HUES48 (cell line): ENCODE measurements at regions not wholly inside any gene's neighbourhood (a gene's known extent, or its start where the extent isn't known, plus 50 kb on each side); places are given as distances from the start of the nearest gene placed in this dataset.
"Not testable (repeated sequence)": the region's sequence is repeated elsewhere in the genome, so short reads cannot be mapped to it uniquely, and the experiment has no call there.

Experiments used
- H3K27ac ChIP-seq: one replicate; pipeline ENCODE4 v1.7.0; 2013; ENCODE audit warnings: low read depth, low read length, inconsistent platforms
- H3K27me3 ChIP-seq: 2 replicates; pipeline ENCODE4 v1.6.1; 2013; ENCODE audit warnings: mild to moderate bottlenecking, low read length; ENCODE audit not compliant: control insufficient read depth, insufficient read depth
- H3K36me3 ChIP-seq: 2 replicates; pipeline ENCODE4 v1.6.1; 2013; ENCODE audit warnings: low read length; ENCODE audit not compliant: control insufficient read depth, insufficient read depth
- H3K4me1 ChIP-seq: 2 replicates; pipeline ENCODE4 v1.6.1; 2013; ENCODE audit warnings: mild to moderate bottlenecking, low read length; ENCODE audit not compliant: control insufficient read depth, insufficient read depth
- H3K4me3 ChIP-seq: 2 replicates; pipeline ENCODE4 v1.5.1; 2013; ENCODE audit warnings: mild to moderate bottlenecking, low read depth, low read length
- H3K9ac ChIP-seq: 2 replicates; pipeline ENCODE4 v1.6.1; 2013; ENCODE audit warnings: mild to moderate bottlenecking, low read depth, low read length, moderate library complexity
- H3K9me3 ChIP-seq: 2 replicates; pipeline ENCODE4 v1.6.1; 2013; ENCODE audit warnings: low read length; ENCODE audit not compliant: control insufficient read depth, insufficient read depth

DNA sequence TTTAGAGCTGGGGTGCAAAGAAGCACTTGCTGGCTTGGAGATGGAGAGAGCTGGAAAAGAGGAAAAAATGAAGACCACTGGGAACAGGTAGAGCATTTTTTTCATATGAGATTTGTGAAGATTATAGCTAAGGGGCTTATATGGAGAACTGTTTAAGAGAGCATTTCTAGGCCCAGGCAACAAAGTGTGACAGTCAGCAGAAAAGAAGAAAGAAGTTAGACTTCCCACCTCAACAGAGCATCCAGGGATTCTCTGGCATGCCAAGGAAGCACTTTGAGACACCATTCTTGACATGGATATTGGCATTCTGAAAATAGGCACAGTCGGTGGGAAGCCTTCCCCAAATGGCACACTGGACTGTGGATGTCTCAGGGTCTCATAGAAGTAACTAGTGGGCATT lies 195.5 kb downstream of the KLHL28 start:
- Histone ChIP-seq H3K4me1 (peaks cover 11% of the 10 kb centered on the region), H3K27ac (no peak overlapping the region), H3K27me3 (no peaks in the 10 kb centered on the region), H3K36me3 (no peaks in the 10 kb centered on the region), H3K9ac (no peak overlapping the region), H3K9me3 (no peaks in the 10 kb centered on the region), H3K4me3 (no peak overlapping the region)

DNA sequence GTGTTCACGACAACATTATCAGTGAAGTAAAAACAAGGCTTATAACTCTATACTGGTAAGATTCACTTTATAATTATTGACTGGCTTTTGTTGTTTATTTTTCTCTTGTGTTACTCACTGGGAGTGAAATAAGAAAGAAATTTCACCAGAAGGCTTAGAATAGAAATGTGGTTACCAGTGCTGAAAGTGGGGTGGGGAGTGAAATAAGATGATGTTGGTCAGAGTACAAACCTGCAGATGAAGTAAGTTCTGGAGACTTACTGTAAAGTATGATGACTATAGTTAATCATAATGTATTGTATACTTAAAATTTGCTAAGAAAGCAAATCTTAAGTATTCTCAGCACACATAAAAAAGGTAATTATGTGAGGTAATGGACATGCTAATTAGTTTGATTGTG lies 198.4 kb downstream of the KLHL28 start:
- H3K9me3 ChIP-seq = no peaks in the 10 kb centered on the region
- H3K9ac ChIP-seq = no peak overlapping the region
- no peak overlapping the region for H3K4me3 ChIP-seq
- no peaks in the 10 kb centered on the region for H3K27me3 ChIP-seq
- no peak overlapping the region for H3K27ac ChIP-seq
- H3K4me1 ChIP-seq = peaks cover 6% of the 10 kb centered on the region
- no peaks in the 10 kb centered on the region for H3K36me3 ChIP-seq

DNA sequence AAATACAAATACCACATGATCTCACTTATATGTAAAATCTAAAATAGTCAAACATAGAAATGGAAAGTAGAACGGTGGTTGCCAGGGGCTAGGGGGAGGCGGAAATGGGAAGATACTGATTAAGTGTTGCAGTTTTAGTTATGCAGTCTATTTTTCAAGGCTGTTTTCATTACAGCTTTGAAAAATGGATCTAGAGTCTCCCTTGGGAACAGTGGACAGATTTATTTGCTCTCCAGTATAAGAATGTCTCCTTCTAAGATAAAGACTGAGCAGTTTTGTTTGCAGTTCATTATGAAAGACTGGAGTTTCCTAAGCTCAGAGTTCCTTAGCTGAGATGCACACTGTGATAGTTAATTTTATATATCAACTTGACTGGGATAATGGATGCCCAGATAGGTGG lies 202.5 kb downstream of the KLHL28 start:
- no peaks in the 10 kb centered on the region for H3K9me3 ChIP-seq
- H3K4me1 ChIP-seq = no peaks in the 10 kb centered on the region
- H3K27ac ChIP-seq = no peak overlapping the region
- no peak overlapping the region for H3K9ac ChIP-seq
- no peak overlapping the region for H3K4me3 ChIP-seq
- no peaks in the 10 kb centered on the region for H3K36me3 ChIP-seq
- no peaks in the 10 kb centered on the region for H3K27me3 ChIP-seq

DNA sequence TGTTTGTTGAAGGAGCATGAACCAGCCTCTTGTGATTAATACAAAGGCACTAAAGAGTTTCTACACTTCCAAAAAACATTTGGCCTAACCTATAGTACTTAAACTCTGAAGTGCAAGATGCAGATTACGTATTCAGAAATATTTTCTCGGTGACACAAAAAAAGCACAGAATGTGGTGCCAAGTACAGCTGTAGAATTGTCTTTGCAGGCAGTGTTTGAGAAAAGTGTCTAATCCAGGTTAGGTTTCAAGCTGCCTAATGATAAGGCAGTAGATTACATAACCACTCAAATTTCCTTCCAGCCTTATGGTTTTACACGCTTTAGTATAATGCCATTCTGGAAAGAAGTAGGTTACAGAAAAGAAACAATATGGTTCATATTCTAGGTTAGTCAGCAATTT lies 205.2 kb downstream of the KLHL28 start:
- Histone ChIP-seq H3K27ac (no peak overlapping the region), H3K36me3 (no peaks in the 10 kb centered on the region)

DNA sequence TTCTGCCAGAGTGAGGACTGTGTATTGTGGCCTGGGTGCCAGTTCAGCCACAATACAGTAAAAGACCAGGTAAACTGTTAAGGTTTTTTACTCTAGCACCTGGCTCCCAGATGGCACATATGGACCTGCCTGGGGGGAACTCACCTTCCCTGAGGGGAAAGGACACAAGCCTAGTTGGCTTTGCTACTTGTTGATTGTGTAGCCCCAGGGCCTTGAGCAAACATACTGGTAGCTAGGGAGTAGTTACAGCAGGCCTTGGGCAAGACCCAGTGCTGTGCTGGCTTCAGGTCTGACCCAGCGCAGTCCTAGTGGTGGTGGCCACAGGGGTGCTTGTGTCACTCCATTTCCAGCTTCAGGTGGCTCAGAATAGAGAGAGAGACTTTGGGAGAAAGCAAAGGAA lies 216.4 kb downstream of the KLHL28 start:
- no peak overlapping the region for H3K4me3 ChIP-seq

More for the DNA sequence above, 205.2 kb downstream of the KLHL28 start:
- no peak overlapping the region for H3K4me3 ChIP-seq
- H3K27me3 ChIP-seq = no peaks in the 10 kb centered on the region
- H3K4me1 ChIP-seq = no peaks in the 10 kb centered on the region
- H3K9ac ChIP-seq = no peak overlapping the region
- H3K9me3 ChIP-seq = no peaks in the 10 kb centered on the region

DNA sequence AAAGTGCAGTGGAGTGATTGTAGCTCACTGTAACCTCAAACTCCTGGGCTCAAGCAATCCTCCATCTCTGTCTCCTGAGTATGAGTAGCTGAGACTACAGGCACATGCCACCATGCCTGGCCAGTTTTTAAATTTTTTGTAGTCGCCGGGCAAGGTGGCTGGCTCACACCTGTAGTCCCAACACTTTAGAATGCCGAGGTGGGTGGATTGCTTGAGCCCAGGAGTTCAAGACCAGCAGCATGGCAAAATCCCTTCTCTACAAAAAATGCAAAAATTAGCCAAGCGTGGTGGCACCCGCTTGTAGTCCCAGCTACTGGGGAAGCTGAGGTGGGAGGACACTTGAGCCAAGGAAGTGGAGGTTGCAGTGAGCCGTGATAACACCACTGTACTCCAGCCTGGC lies 219.5 kb downstream of the KLHL28 start:
- no peak overlapping the region for H3K9ac ChIP-seq
- H3K27ac ChIP-seq = no peak overlapping the region
- H3K36me3 ChIP-seq = no peaks in the 10 kb centered on the region
- H3K27me3 ChIP-seq = no peaks in the 10 kb centered on the region
- no peaks in the 10 kb centered on the region for H3K9me3 ChIP-seq
- no peak overlapping the region for H3K4me3 ChIP-seq
- H3K4me1 ChIP-seq = no peaks in the 10 kb centered on the region

More for the DNA sequence above, 216.4 kb downstream of the KLHL28 start:
- Histone ChIP-seq H3K9ac (no peak overlapping the region), H3K36me3 (no peaks in the 10 kb centered on the region), H3K4me1 (no peaks in the 10 kb centered on the region), H3K27me3 (no peaks in the 10 kb centered on the region), H3K27ac (no peak overlapping the region), H3K9me3 (no peaks in the 10 kb centered on the region)

DNA sequence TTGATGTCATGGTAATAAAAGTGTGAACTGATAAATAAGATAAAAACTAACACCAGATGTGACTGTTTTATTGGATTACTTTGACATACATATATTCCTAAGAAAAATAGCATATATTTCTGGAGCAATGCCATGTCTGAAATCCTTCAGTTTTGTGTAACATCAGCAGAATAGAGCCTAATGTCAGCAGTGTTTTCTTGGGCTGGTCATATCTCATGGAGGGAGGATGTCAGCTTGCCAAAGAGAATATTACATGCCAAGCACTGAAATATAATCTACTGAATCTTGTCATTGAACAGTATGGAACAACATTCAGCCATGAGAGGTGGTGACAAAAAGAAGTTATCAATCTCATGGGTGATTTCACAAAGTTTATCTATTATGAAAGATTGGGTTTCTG lies 220.3 kb downstream of the KLHL28 start:
- Histone ChIP-seq H3K9ac (no peak overlapping the region), H3K36me3 (no peaks in the 10 kb centered on the region), H3K4me1 (no peaks in the 10 kb centered on the region), H3K9me3 (no peaks in the 10 kb centered on the region), H3K27me3 (no peaks in the 10 kb centered on the region), H3K4me3 (no peak overlapping the region), H3K27ac (no peak overlapping the region)

DNA sequence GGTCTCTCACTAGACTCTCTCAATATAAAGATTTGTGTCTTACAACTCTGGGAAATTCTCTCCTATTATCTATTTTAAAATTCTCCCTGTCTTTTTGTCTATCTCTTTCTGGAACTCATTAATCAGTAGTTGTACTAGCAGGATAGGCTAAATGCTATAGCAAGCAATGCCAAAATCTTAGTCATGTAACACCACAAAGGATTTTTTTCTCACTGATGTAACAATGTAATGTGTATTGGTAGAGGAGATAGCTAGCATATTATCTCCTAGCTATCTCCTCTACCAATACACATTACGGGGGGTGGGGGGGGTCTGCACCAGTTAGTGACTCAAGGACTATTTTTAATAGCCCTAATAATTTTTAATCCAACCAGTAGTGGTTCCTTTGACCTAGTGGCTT lies 225.4 kb downstream of the KLHL28 start:
- Histone ChIP-seq H3K27me3 (no peaks in the 10 kb centered on the region), H3K4me3 (no peak overlapping the region), H3K36me3 (no peaks in the 10 kb centered on the region), H3K9me3 (no peaks in the 10 kb centered on the region), H3K27ac (no peak overlapping the region), H3K9ac (no peak overlapping the region), H3K4me1 (no peaks in the 10 kb centered on the region)

DNA sequence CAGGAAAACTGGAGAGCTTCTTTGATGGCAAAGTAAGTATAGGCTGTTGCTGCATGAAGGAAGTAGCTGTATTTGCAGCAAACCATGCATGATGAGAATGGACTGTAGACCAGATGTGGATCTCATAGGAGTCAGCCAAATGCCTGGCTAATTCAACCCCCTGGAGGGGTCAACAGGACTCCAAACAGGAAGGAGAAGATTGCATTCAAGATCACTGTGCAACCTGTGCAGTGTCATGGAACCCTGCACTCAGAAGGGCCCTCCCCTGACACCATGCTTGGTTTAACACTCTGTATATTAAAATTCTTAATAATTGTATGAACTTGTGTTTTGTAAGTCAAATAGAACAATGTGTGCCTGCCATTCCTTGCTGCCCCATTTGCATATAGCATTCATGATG lies 225.1 kb upstream of the FSCB start:
- Histone ChIP-seq H3K4me1 (no peaks in the 10 kb centered on the region), H3K27me3 (no peaks in the 10 kb centered on the region), H3K36me3 (no peaks in the 10 kb centered on the region), H3K9ac (no peak overlapping the region), H3K4me3 (no peak overlapping the region), H3K27ac (no peak overlapping the region), H3K9me3 (no peaks in the 10 kb centered on the region)

DNA sequence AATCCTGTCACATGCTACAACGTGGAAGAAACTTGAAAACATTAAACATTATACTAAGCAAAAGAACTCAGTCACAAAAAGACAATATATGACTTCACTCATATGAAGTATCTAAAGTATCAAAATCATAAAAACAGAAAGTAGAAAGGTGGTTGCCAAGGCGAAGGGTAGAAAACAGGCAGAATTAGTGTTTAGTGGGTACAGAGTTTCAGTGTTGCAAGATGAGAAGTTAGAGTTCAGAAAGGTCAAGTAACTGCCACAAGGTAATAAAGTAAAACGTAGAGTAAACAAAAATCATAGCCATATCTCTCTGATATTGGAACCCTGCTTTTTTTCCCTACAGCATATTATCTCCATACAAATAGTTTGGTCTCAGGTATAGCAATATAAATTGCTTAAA lies 223.8 kb upstream of the FSCB start:
- no peak overlapping the region for H3K27ac ChIP-seq
- H3K4me1 ChIP-seq = no peaks in the 10 kb centered on the region
- H3K27me3 ChIP-seq = no peaks in the 10 kb centered on the region
- H3K4me3 ChIP-seq = no peak overlapping the region
- H3K9ac ChIP-seq = no peak overlapping the region
- no peaks in the 10 kb centered on the region for H3K36me3 ChIP-seq
- no peaks in the 10 kb centered on the region for H3K9me3 ChIP-seq

DNA sequence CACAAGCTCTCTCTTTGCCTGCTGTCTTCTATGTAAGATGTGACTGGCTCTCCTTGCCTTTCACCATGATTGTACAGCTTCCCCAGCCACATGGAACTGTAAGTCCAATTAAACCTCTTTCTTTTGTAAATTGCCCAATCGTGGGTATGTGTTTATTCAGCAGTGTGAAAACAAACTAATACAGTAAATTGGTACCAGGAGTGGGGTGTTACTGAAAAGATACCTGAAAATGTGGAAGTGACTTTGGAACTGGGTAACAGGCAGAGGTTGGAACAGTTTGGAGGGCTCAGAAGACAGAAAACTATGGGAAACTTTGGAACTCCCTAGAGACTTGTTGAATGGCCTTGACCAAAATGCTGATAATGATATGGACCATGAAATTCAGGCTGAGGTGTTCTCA lies 214.3 kb upstream of the FSCB start:
- peaks cover 25% of the 10 kb centered on the region for H3K9me3 ChIP-seq
- H3K4me3 ChIP-seq, H3K36me3 ChIP-seq, H3K4me1 ChIP-seq, H3K27ac ChIP-seq, H3K9ac ChIP-seq, H3K27me3 ChIP-seq: not testable (repeated sequence)

DNA sequence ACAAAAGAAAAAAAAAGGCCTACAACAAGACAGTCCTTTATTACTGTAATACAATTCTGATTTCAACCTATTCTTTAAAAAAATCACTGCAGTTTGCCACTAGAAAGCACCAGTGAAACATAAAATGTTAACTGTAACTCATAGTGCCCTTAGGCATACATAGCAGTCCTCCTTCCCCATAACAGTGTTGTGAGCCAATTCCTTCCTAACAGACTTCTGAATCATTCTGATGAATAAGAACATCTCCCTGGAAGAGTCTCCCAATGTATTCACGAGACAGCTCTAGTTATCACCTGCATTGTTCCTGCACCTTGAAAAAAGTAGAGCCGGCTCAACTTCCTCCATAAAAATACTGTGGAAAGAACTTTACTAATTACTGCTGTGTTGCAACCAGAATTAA lies 213.6 kb upstream of the FSCB start:
- Histone ChIP-seq H3K9me3 (peaks cover 25% of the 10 kb centered on the region), H3K27me3 (no peaks in the 10 kb centered on the region), H3K4me3 (no peak overlapping the region), H3K4me1 (no peaks in the 10 kb centered on the region), H3K9ac (no peak overlapping the region), H3K36me3 (no peaks in the 10 kb centered on the region), H3K27ac (no peak overlapping the region)
